T-helper 2 cell treated with Interferon-gamma antibody and Interleukin-4, amounts not matched to agents 5 μg/mL and 100 μg/mL, for 36 hours (primary cell): ENCODE measurements at regions not wholly inside any gene's neighbourhood (a gene's known extent, or its start where the extent isn't known, plus 50 kb on each side); places are given as distances from the start of the nearest gene placed in this dataset.

Source experiments
- DNase-seq: peaks from one replicate; pipeline ENCODE4 v3.0.0; 2021; ENCODE audit warnings: low spot score
- H3K27ac Mint-ChIP-seq: one replicate; pipeline ENCODE4 v1.8.0; 2021; ENCODE audit warnings: mild to moderate bottlenecking, mixed read lengths
- H3K27me3 Mint-ChIP-seq: one replicate; pipeline ENCODE4 v1.8.0; 2021; ENCODE audit warnings: low read depth, mixed read lengths
- H3K36me3 Mint-ChIP-seq: one replicate; pipeline ENCODE4 v1.8.0; 2021; ENCODE audit warnings: low read depth, mixed read lengths
- H3K4me1 Mint-ChIP-seq: one replicate; pipeline ENCODE4 v1.8.0; 2021; ENCODE audit warnings: low read depth, mixed read lengths
- H3K4me3 Mint-ChIP-seq: one replicate; pipeline ENCODE4 v1.8.0; 2022; ENCODE audit warnings: mild to moderate bottlenecking, moderate library complexity, mixed read lengths
- H3K9me3 Mint-ChIP-seq: one replicate; pipeline ENCODE4 v1.8.0; 2021; ENCODE audit warnings: mixed read lengths

- no peaks in the 10 kb centered on the region for H3K27me3 Mint-ChIP-seq
- no peaks in the 10 kb centered on the region for H3K36me3 Mint-ChIP-seq
- H3K4me3 Mint-ChIP-seq, result no peak overlapping the region
- no peak for DNase-seq
- H3K27ac Mint-ChIP-seq, result no peak overlapping the region
- peaks cover 4% of the 10 kb centered on the region for H3K9me3 Mint-ChIP-seq
- H3K4me1 Mint-ChIP-seq, result no peaks in the 10 kb centered on the region
Measured at GRCh38 chr13:108006619-108007018, 208.7 kb downstream of the LIG4 start.

- DNase-seq, result no peak
- no peaks in the 10 kb centered on the region for H3K4me1 Mint-ChIP-seq
Measured at GRCh38 chr13:108005231-108005630, 210.1 kb downstream of the LIG4 start.

DNA sequence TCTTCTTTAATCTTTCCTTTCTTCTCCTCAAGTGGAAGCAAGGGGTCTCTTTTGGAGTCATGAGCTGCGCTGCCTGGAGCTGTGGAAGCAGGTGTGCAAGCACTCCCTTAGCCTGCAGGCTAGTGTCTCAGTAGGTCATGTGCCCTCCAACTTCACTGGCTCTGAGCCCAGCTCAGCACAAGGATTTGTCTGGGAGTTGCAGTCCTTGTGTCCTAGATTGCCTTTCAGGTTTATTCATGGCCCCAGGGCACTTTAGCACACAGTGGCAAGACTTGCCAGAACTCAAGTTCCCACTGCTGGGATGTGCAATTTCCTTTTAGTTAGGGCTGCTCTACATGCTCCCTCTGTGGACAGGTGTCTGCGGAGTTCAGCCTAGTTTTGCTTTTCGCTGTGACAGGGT lies 211.7 kb downstream of the LIG4 start:
- no peaks in the 10 kb centered on the region for H3K27me3 Mint-ChIP-seq
- H3K27ac Mint-ChIP-seq, result no peak overlapping the region
- no peak overlapping the region for H3K4me3 Mint-ChIP-seq
- no peaks in the 10 kb centered on the region for H3K4me1 Mint-ChIP-seq
- H3K36me3 Mint-ChIP-seq, result no peaks in the 10 kb centered on the region
- no peak for DNase-seq
- H3K9me3 Mint-ChIP-seq, result peaks cover 3% of the 10 kb centered on the region

More at GRCh38 chr13:108005231-108005630, 210.1 kb downstream of the LIG4 start:
- H3K4me3 Mint-ChIP-seq, result no peak overlapping the region
- H3K36me3 Mint-ChIP-seq, result no peaks in the 10 kb centered on the region
- H3K27me3 Mint-ChIP-seq, result no peaks in the 10 kb centered on the region
- no peak overlapping the region for H3K27ac Mint-ChIP-seq
- peaks cover 4% of the 10 kb centered on the region for H3K9me3 Mint-ChIP-seq

DNA sequence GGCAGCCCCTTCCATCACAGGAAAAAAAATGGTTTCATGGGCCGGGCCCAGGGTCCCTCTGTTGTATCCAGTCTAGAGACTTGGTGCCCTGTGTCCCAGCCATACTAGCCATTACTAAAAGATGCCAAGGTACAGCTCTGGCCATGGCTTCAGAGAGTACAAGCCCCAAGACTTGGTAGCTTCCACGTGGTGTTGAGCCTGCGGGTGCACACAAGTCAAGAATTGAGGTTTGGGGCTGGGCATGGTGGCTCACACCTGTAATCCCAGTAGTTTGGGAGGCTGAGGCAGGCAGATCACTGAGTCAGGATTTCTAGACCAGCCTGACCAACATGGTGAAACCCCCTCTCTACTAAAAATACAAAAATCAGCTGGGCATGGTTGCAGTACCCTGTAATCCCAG lies 214.3 kb downstream of the LIG4 start:
- no peak for DNase-seq
- Mint-ChIP-seq H3K36me3 (no peaks in the 10 kb centered on the region), H3K27ac (no peak overlapping the region), H3K27me3 (no peaks in the 10 kb centered on the region), H3K4me1 (no peaks in the 10 kb centered on the region), H3K4me3 (no peak overlapping the region), H3K9me3 (no peaks in the 10 kb centered on the region)

- Mint-ChIP-seq H3K36me3 (no peaks in the 10 kb centered on the region), H3K9me3 (peaks cover 4% of the 10 kb centered on the region), H3K27ac (no peak overlapping the region), H3K27me3 (no peaks in the 10 kb centered on the region), H3K4me3 (no peak overlapping the region), H3K4me1 (no peaks in the 10 kb centered on the region)
- DNase-seq, result no peak
Measured at GRCh38 chr13:107999751-108000150, 215.6 kb downstream of the LIG4 start.

DNA sequence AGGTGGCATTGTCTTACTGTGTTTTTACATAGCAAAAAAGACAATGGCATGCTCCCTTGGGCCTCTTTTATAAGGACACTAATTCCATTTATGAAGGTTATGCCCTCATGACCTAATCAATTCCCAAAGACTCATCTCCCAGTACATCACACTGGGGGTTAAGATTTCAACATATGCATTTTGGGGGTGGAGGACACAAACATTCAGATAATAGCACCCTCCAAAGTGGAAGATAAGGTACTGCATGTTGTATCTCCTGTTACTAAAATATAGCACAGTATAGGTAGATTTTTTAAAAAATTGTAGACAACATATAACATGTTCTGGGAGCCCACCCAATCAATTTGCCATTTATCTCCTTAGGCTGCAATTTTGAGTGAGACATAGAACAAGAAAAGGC lies 221.2 kb downstream of the LIG4 start:
- no peaks in the 10 kb centered on the region for H3K27me3 Mint-ChIP-seq
- no peaks in the 10 kb centered on the region for H3K4me1 Mint-ChIP-seq
- H3K4me3 Mint-ChIP-seq, result no peak overlapping the region
- H3K27ac Mint-ChIP-seq, result no peak overlapping the region
- H3K9me3 Mint-ChIP-seq, result peaks cover 4% of the 10 kb centered on the region
- no peak for DNase-seq
- H3K36me3 Mint-ChIP-seq, result no peaks in the 10 kb centered on the region

DNA sequence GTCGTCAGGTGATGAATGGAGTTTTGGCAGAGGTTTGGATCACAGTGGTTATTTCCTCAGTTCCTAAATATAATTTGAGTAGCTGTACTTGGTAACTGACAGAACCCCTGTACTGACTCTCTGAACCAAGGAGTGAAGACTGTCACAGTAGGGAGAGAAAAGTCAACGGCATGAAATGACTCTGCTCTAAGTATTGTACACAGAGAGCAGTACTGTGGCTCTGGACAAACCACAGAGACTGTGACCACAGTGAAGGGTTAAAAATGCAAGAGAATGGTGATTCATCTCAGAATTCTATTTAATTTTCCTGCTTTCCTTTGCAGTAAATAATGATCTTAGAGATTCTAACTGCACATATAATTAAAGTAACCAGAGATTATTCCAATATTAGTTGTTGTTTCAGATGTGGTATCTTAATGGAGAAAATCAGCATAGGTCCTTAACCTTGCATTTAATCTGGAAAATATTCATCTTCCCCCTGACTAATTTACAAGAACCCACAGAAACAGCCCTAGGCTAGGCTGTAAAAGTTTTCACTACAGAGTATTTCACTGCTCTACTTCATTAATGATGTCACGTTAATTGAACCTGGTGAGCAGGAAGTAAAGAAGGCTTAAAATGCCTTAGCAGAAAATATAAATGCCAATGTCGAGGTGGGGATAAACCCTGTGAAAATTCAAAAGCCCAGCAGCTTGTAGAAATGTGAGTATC lies 221.9 kb downstream of the LIG4 start:
- H3K36me3 Mint-ChIP-seq, result no peaks in the 10 kb centered on the region
- H3K9me3 Mint-ChIP-seq, result peaks cover 4% of the 10 kb centered on the region
- no peaks in the 10 kb centered on the region for H3K27me3 Mint-ChIP-seq
- DNase-seq, result no peak
- H3K4me1 Mint-ChIP-seq, result no peaks in the 10 kb centered on the region
- no peak overlapping the region for H3K4me3 Mint-ChIP-seq
- H3K27ac Mint-ChIP-seq, result no peak overlapping the region

DNA sequence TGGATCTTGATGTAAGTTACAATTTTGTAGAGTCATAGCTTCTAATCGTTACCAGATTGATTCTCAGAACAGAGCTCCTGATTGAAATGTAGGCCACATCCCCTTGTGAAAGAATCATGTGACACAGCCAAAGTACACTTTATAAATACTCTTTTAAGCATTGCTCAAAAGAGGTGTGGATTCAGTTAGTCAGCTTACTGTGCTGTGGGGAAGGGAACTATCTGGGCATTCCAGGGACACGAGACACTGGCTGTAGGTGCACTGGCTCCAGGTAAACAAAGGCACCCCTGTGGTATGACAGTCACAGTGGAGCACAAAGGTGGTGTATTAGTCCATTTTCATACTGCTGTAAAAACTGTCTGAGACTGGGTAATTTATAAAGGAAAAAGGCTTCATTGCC lies 222.8 kb downstream of the LIG4 start:
- no peaks in the 10 kb centered on the region for H3K36me3 Mint-ChIP-seq
- H3K4me3 Mint-ChIP-seq, result no peak overlapping the region
- DNase-seq, result no peak
- no peaks in the 10 kb centered on the region for H3K27me3 Mint-ChIP-seq
- H3K9me3 Mint-ChIP-seq, result peaks cover 9% of the 10 kb centered on the region
- no peak overlapping the region for H3K27ac Mint-ChIP-seq
- no peaks in the 10 kb centered on the region for H3K4me1 Mint-ChIP-seq

DNA sequence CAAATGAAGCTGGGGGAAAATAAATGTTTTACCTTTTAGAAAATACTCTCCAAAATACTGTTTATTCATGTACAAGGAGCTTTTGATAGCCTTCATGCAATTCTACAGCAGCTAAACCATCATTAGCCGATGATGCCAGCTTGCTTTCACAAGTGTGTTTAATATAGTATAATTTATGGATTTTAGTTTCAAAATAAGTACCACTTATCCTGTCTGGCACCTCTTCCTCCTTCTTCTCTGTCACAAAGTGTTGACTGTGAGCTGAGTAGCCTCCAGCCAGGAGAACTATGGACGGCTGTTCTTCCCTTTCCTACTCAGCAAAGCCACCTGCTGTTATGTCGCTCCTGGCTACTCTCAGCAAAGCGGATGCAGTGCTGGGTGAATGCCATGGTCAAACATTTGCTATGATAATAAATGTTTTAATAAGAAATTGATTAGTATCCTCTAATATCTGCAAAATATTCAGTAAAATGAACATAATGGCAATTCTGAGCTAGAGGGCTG lies 238.2 kb downstream of the LIG4 start:
- H3K27ac Mint-ChIP-seq, result no peak overlapping the region
- DNase-seq, result no peak
- no peaks in the 10 kb centered on the region for H3K4me1 Mint-ChIP-seq
- peaks cover 7% of the 10 kb centered on the region for H3K9me3 Mint-ChIP-seq
- no peaks in the 10 kb centered on the region for H3K27me3 Mint-ChIP-seq
- H3K36me3 Mint-ChIP-seq, result no peaks in the 10 kb centered on the region
- H3K4me3 Mint-ChIP-seq, result no peak overlapping the region

DNA sequence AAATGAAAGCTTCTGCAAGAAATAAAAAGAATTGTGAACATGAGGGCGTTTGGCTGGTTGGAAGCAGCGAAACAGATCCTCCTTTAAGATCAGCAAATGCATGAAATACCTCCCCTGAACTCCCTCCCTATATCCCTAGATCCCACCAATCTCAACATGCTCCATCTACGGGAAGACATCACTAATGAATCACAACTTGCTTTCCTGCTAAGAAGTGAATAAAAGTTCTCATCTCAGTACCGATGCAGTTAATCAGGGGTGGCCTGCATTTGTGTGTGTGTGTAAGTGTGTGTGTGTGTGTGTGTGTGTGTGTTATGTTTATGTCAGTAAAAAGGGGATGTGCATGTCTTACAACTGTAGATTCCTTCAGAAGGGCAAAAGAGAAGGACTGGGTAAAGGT lies 238.7 kb downstream of the LIG4 start:
- H3K27me3 Mint-ChIP-seq, result no peaks in the 10 kb centered on the region
- no peaks in the 10 kb centered on the region for H3K36me3 Mint-ChIP-seq
- no peak for DNase-seq
- peaks cover 4% of the 10 kb centered on the region for H3K9me3 Mint-ChIP-seq
- no peak overlapping the region for H3K27ac Mint-ChIP-seq
- H3K4me1 Mint-ChIP-seq, result no peaks in the 10 kb centered on the region
- H3K4me3 Mint-ChIP-seq, result no peak overlapping the region

- H3K4me3 Mint-ChIP-seq, result no peak overlapping the region
- no peaks in the 10 kb centered on the region for H3K27me3 Mint-ChIP-seq
- DNase-seq, result no peak
- no peaks in the 10 kb centered on the region for H3K9me3 Mint-ChIP-seq
- H3K4me1 Mint-ChIP-seq, result no peaks in the 10 kb centered on the region
- H3K36me3 Mint-ChIP-seq, result no peaks in the 10 kb centered on the region
- no peak overlapping the region for H3K27ac Mint-ChIP-seq
Measured at GRCh38 chr13:107974409-107974808, 240.9 kb downstream of the LIG4 start.

- no peaks in the 10 kb centered on the region for H3K27me3 Mint-ChIP-seq
- no peak overlapping the region for H3K27ac Mint-ChIP-seq
- H3K36me3 Mint-ChIP-seq, result no peaks in the 10 kb centered on the region
- no peak overlapping the region for H3K4me3 Mint-ChIP-seq
- DNase-seq, result no peak
- H3K4me1 Mint-ChIP-seq, result no peaks in the 10 kb centered on the region
- H3K9me3 Mint-ChIP-seq, result peaks cover 8% of the 10 kb centered on the region
Measured at GRCh38 chr13:107969546-107969945, 245.8 kb downstream of the LIG4 start.

DNA sequence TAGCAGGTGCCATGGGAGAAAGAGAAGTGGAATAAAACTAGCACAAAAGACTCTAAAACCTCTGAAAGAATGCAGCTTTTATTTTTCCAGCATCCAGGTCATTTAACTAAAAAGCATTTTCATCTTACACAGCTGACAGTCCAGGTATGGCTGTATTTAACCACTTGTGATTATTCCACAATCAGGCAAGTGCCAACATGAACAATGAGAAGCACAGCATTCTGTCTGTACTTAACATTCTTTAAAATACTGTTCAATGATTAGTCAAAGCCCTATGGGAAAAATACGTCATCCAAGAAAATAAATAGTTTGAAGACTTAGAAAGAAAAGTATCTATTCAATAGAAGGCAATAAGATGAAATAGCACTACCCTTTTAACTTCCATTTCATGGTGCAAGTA lies 246.9 kb downstream of the LIG4 start:
- Mint-ChIP-seq H3K4me1 (no peaks in the 10 kb centered on the region), H3K27ac (no peak overlapping the region), H3K36me3 (no peaks in the 10 kb centered on the region), H3K27me3 (no peaks in the 10 kb centered on the region), H3K4me3 (no peak overlapping the region), H3K9me3 (peaks cover 16% of the 10 kb centered on the region)
- DNase-seq, result no peak

DNA sequence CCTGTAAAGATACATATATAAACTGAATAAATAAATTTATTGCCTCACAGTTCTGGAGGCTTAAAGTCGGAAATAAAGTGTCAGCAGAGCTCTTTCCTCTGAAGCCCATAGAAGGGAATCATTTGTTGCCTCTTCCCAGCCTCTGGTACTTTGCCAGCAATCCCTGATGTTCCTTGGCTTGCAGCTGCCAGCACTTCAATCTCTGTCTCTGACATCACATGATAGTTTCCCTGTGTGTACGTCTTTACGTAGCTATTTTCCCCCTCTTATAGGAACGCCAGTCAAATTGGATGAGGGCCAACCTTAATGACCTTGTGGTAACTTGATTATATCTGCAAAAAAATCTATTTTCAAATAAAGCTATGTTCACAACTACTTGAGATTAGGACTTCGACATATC lies 250.9 kb downstream of the LIG4 start:
- H3K27me3 Mint-ChIP-seq, result no peaks in the 10 kb centered on the region
- H3K4me3 Mint-ChIP-seq, result no peak overlapping the region
- no peaks in the 10 kb centered on the region for H3K36me3 Mint-ChIP-seq
- no peaks in the 10 kb centered on the region for H3K4me1 Mint-ChIP-seq
- DNase-seq, result no peak
- H3K27ac Mint-ChIP-seq, result no peak overlapping the region
- H3K9me3 Mint-ChIP-seq, result peaks cover 23% of the 10 kb centered on the region
